ENCODE measurements at regions not wholly inside any gene's neighbourhood (a gene's known extent, or its start where the extent isn't known, plus 50 kb on each side); places are given as distances from the start of the nearest gene placed in this dataset.

DNA sequence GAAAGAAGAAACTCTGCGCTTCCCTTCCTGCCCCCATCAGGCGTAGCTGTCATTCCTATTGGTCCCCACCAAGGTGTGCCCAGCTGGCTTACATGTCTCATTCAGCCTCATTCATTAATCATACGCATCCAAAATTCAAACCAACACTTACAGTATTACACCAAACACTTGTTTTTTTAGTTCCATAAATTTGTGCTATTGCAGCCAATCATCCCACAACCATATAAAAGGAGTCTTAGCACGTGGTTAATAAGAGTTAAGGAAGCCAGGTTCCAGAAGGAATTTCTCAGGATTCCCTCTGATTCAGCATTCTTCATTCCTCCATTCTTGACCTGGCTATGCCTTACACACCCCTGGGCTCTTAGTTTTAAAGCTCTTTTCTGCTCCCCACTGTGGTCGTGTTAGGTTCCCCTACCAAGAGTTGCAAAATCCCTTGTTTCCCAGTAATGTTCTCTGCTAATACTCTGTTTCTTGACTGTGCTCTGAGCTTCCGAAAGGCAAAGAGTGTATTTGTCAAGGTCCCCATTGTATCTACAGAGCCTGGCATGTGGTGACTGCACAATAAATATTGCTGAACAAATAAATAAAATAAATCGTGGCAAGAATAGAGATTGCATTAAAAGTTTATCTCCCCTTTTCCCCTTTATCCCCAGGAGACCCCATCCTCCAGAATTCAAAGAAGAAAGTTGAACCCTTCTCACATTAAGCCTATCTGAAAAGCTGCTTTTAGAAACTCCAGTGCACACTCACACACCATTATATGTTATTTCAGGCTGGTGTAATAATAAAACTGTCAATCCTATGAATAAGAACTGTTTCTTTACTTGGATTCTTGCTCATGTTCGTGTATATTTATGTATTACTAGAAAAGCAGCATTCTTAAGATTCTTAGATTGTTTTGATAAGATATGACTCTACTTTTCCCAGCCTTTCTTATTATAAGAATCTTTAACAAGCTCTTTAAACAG lies 514.4 kb downstream of the INHBA start:
- Histone ChIP-seq H3K4me2 (ENCODE audit: low read length) (no peak overlapping the region), H3K9me2 (ENCODE audit: insufficient read depth, low read length) (no peaks in the 10 kb centered on the region), H3K27ac (ENCODE audit: low read depth, low read length, poor library complexity, severe bottlenecking) (no peak overlapping the region), H3K4me3 (ENCODE audit: low read depth, low read length, poor library complexity, severe bottlenecking) (no peak overlapping the region), H4K20me1 (ENCODE audit: insufficient read depth, low read length) (no peaks in the 10 kb centered on the region), H3K36me3 (ENCODE audit: insufficient read depth, low read length) (no peaks in the 10 kb centered on the region), H2AFZ (ENCODE audit: low read length) (no peak overlapping the region), H3K9me3 (ENCODE audit: low read length) (no peaks in the 10 kb centered on the region), H3K4me1 (ENCODE audit: insufficient read depth, low read length, poor library complexity, severe bottlenecking) (no peaks in the 10 kb centered on the region), H3K79me2 (ENCODE audit: insufficient read depth, low read depth, low read length) (no peaks in the 10 kb centered on the region)
- intact Hi-C loops (cut with micrococcal nuclease; ENCODE audit: unreplicated experiment), result no loop called here
- ChIA-PET CTCF (ENCODE audit: unreplicated experiment) (no interaction called here), POLR2A (no interaction called here)
- no peak for DNase-seq (ENCODE audit: low spot score)
- no TSS peak for BruUV-seq (replicated peaks)
- no peak for TF ChIP-seq EZH2phosphoT487 (IDR thresholded peaks at IDR 0.05; ENCODE audit: borderline replicate concordance, low read depth, low read length)
- TF ChIP-seq, protein P1, sequence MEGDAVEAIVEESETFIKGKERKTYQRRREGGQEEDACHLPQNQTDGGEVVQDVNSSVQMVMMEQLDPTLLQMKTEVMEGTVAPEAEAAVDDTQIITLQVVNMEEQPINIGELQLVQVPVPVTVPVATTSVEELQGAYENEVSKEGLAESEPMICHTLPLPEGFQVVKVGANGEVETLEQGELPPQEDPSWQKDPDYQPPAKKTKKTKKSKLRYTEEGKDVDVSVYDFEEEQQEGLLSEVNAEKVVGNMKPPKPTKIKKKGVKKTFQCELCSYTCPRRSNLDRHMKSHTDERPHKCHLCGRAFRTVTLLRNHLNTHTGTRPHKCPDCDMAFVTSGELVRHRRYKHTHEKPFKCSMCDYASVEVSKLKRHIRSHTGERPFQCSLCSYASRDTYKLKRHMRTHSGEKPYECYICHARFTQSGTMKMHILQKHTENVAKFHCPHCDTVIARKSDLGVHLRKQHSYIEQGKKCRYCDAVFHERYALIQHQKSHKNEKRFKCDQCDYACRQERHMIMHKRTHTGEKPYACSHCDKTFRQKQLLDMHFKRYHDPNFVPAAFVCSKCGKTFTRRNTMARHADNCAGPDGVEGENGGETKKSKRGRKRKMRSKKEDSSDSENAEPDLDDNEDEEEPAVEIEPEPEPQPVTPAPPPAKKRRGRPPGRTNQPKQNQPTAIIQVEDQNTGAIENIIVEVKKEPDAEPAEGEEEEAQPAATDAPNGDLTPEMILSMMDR (conservative IDR thresholded peaks at IDR 0.05; ENCODE audit: low read length), result no peak

DNA sequence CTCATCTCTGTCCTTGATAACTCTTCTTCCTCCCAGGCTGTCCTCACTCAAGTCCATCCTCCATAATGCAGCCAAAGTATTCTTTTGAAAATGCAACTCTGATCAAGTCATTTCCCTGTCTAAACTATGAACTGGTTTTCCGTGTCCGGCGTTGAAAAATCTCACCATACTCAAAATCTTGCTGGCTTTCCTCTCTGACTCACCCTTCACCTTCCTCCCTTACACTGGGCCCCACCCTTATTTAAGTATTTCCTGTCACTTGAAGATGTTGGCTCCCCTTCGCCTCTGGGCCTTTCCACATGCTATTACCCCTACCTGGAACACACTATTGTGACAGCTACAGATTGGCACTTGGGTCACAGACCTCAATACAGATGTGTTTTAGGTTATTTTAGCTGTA lies 515.6 kb downstream of the INHBA start:
- DNase-seq (ENCODE audit: low spot score), result no peak
- no peak overlapping the region for H2AFZ ChIP-seq (ENCODE audit: low read length)
- TF ChIP-seq EZH2phosphoT487 (IDR thresholded peaks at IDR 0.05; ENCODE audit: borderline replicate concordance, low read depth, low read length), result no peak
- TF ChIP-seq, protein P1 (conservative IDR thresholded peaks at IDR 0.05; ENCODE audit: low read length), result no peak
- no peaks in the 10 kb centered on the region for H3K4me1 ChIP-seq (ENCODE audit: insufficient read depth, low read length, poor library complexity, severe bottlenecking)
- no peaks in the 10 kb centered on the region for H3K36me3 ChIP-seq (ENCODE audit: insufficient read depth, low read length)
- POLR2A ChIA-PET, result interaction anchor here (0.6 kb wide), 2 partner anchors 87 to 1819 kb away, joined by 3 read pairs; no protein-coding TSS in a partner anchor
- H3K4me3 ChIP-seq (ENCODE audit: low read depth, low read length, poor library complexity, severe bottlenecking), result no peak overlapping the region
- no peaks in the 10 kb centered on the region for H3K9me2 ChIP-seq (ENCODE audit: insufficient read depth, low read length)
- CTCF ChIA-PET (ENCODE audit: unreplicated experiment), result no interaction called here
- BruUV-seq (replicated peaks), result no TSS peak
- H4K20me1 ChIP-seq (ENCODE audit: insufficient read depth, low read length), result no peaks in the 10 kb centered on the region
- no peaks in the 10 kb centered on the region for H3K79me2 ChIP-seq (ENCODE audit: insufficient read depth, low read depth, low read length)
- no peak overlapping the region for H3K27ac ChIP-seq (ENCODE audit: low read depth, low read length, poor library complexity, severe bottlenecking)
- intact Hi-C loops (cut with micrococcal nuclease; ENCODE audit: unreplicated experiment), result no loop called here
- H3K9me3 ChIP-seq (ENCODE audit: low read length), result no peaks in the 10 kb centered on the region
- H3K4me2 ChIP-seq (ENCODE audit: low read length), result no peak overlapping the region

DNA sequence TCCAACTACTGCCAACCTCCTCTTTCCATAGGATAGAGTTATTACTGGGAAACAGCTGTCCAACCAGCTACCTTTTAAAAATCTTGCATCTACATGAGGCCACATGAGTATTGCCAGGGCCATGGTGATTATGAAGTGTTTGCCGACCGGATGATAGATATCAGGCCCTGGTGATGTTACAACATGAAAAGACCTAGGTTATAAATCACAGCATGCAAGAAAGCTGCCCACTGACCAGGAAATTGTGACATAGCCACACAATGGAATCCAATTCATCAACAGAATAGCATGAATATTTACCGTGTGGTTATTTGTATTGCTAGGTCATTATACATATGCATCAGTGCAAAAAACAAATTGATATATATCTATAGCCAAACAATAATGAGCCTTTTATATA lies 517.0 kb downstream of the INHBA start:
- no peak overlapping the region for H3K4me2 ChIP-seq (ENCODE audit: low read length)
- intact Hi-C loops (cut with micrococcal nuclease; ENCODE audit: unreplicated experiment), result no loop called here
- H3K4me3 ChIP-seq (ENCODE audit: low read depth, low read length, poor library complexity, severe bottlenecking), result no peak overlapping the region
- no peak overlapping the region for H2AFZ ChIP-seq (ENCODE audit: low read length)
- H3K4me1 ChIP-seq (ENCODE audit: insufficient read depth, low read length, poor library complexity, severe bottlenecking), result no peaks in the 10 kb centered on the region
- no TSS peak for BruUV-seq (replicated peaks)
- no peaks in the 10 kb centered on the region for H3K79me2 ChIP-seq (ENCODE audit: insufficient read depth, low read depth, low read length)
- no peaks in the 10 kb centered on the region for H3K36me3 ChIP-seq (ENCODE audit: insufficient read depth, low read length)
- no peaks in the 10 kb centered on the region for H4K20me1 ChIP-seq (ENCODE audit: insufficient read depth, low read length)
- no peak overlapping the region for H3K27ac ChIP-seq (ENCODE audit: low read depth, low read length, poor library complexity, severe bottlenecking)
- ChIA-PET CTCF (ENCODE audit: unreplicated experiment) (no interaction called here), POLR2A (interaction anchor here (0.7 kb wide), 1 partner anchor 898 kb away, joined by 3 read pairs; no protein-coding TSS in a partner anchor)
- H3K9me3 ChIP-seq (ENCODE audit: low read length), result no peaks in the 10 kb centered on the region
- no peak for TF ChIP-seq EZH2phosphoT487 (IDR thresholded peaks at IDR 0.05; ENCODE audit: borderline replicate concordance, low read depth, low read length)
- TF ChIP-seq, protein P1 (conservative IDR thresholded peaks at IDR 0.05; ENCODE audit: low read length), result no peak
- no peaks in the 10 kb centered on the region for H3K9me2 ChIP-seq (ENCODE audit: insufficient read depth, low read length)
- no peak for DNase-seq (ENCODE audit: low spot score)
